MM.1S (cell line): ENCODE measurements at regions not wholly inside any gene's neighbourhood (a gene's known extent, or its start where the extent isn't known, plus 50 kb on each side); places are given as distances from the start of the nearest gene placed in this dataset.

Source experiments
- DNase-seq: peaks from one replicate; pipeline ENCODE4 v3.0.0-alpha.2; 2015
- H2AFZ ChIP-seq: fragments of 300-600 bp; sonication (generic); 2 replicates; pipeline ENCODE4 v1.6.0; 2016; ENCODE audit warnings: antibody characterized with exemption, low read length
- H3F3A ChIP-seq: fragments of 300-600 bp; sonication (generic); 2 replicates; pipeline ENCODE4 v1.6.1; 2016; ENCODE audit warnings: mild to moderate bottlenecking, antibody characterized with exemption, low read length, moderate library complexity, mixed read lengths; ENCODE audit not compliant: insufficient read depth
- H3K27ac ChIP-seq: fragments of 300-600 bp; sonication (generic); 2 replicates; pipeline ENCODE4 v1.5.1; 2016; ENCODE audit warnings: mild to moderate bottlenecking, low read length
- H3K27me3 ChIP-seq: fragments of 300-600 bp; sonication (generic); replicated peaks from 2 replicates; pipeline ENCODE4 v1.6.0; 2016; ENCODE audit warnings: low read length; ENCODE audit not compliant: insufficient read depth
- H3K36me3 ChIP-seq: fragments of 300-600 bp; sonication (generic); replicated peaks from 2 replicates; pipeline ENCODE4 v1.6.1; 2016; ENCODE audit warnings: mild to moderate bottlenecking, low read length, mixed read lengths; ENCODE audit not compliant: insufficient read depth
- H3K4me1 ChIP-seq: fragments of 300-600 bp; sonication (generic); 2 replicates; pipeline ENCODE4 v1.6.1; 2016; ENCODE audit warnings: low read length, mixed read lengths
- H3K4me2 ChIP-seq: fragments of 300-600 bp; sonication (generic); 2 replicates; pipeline ENCODE4 v1.6.0; 2016; ENCODE audit warnings: low read depth, low read length
- H3K4me3 ChIP-seq: fragments of 300-600 bp; sonication (generic); 2 replicates; pipeline ENCODE4 v1.5.1; 2016; ENCODE audit warnings: low read length, mixed read lengths
- H3K79me2 ChIP-seq: fragments of 300-600 bp; sonication (generic); 2 replicates; pipeline ENCODE4 v1.6.1; 2016; ENCODE audit warnings: mixed run types, low read length, mixed read lengths
- H3K9ac ChIP-seq: fragments of 300-600 bp; sonication (generic); 2 replicates; pipeline ENCODE4 v1.6.1; 2016; ENCODE audit warnings: low read length, mixed read lengths
- H3K9me2 ChIP-seq: fragments of 300-600 bp; sonication (generic); replicated peaks from 2 replicates; pipeline ENCODE4 v1.6.1; 2016; ENCODE audit warnings: mild to moderate bottlenecking, low read length, mixed read lengths; ENCODE audit not compliant: insufficient read depth
- H3K9me3 ChIP-seq: fragments of 300-600 bp; sonication (generic); replicated peaks from 2 replicates; pipeline ENCODE4 v1.6.1; 2016; ENCODE audit warnings: mild to moderate bottlenecking, low read length, mixed read lengths; ENCODE audit not compliant: insufficient read depth
- H4K20me1 ChIP-seq: fragments of 300-600 bp; sonication (generic); 2 replicates; pipeline ENCODE4 v1.6.1; 2016; ENCODE audit warnings: mild to moderate bottlenecking, low read length, moderate library complexity, mixed read lengths; ENCODE audit not compliant: insufficient read depth
- EZH2 ChIP-seq: fragments of 300-600 bp; sonication (generic); optimal IDR thresholded peaks from 2 replicates; pipeline ENCODE3; 2017; ENCODE audit warnings: low read depth, mild to moderate bottlenecking, antibody characterized with exemption, low read length, mixed read lengths
- EZH2phosphoT487 ChIP-seq: fragments of 300-600 bp; sonication (generic); IDR thresholded peaks from 2 replicates; pipeline ENCODE4 v1.6.1; 2018; ENCODE audit warnings: antibody characterized with exemption, low read length
- TF ChIP-seq, protein P1 (sequence below): fragments of 300-600 bp; sonication (generic); IDR thresholded peaks from 2 replicates; pipeline ENCODE4 v1.5.1; 2016; ENCODE audit warnings: antibody characterized with exemption, low read length, mixed read lengths

GRCh38 chr2:140158259-140158658, 1378.1 kb upstream of the NXPH2 start:
- Histone ChIP-seq H3K9me2 (no peaks in the 10 kb centered on the region), H2AFZ (no peak overlapping the region), H3K9me3 (no peaks in the 10 kb centered on the region), H3K27ac (no peak overlapping the region), H3K9ac (no peak overlapping the region), H3F3A (no peaks in the 10 kb centered on the region), H3K27me3 (no peaks in the 10 kb centered on the region), H3K79me2 (no peaks in the 10 kb centered on the region), H3K4me2 (no peak overlapping the region), H3K4me3 (no peak overlapping the region), H3K36me3 (no peaks in the 10 kb centered on the region), H4K20me1 (no peaks in the 10 kb centered on the region), H3K4me1 (no peaks in the 10 kb centered on the region)
- TF ChIP-seq, protein P1, sequence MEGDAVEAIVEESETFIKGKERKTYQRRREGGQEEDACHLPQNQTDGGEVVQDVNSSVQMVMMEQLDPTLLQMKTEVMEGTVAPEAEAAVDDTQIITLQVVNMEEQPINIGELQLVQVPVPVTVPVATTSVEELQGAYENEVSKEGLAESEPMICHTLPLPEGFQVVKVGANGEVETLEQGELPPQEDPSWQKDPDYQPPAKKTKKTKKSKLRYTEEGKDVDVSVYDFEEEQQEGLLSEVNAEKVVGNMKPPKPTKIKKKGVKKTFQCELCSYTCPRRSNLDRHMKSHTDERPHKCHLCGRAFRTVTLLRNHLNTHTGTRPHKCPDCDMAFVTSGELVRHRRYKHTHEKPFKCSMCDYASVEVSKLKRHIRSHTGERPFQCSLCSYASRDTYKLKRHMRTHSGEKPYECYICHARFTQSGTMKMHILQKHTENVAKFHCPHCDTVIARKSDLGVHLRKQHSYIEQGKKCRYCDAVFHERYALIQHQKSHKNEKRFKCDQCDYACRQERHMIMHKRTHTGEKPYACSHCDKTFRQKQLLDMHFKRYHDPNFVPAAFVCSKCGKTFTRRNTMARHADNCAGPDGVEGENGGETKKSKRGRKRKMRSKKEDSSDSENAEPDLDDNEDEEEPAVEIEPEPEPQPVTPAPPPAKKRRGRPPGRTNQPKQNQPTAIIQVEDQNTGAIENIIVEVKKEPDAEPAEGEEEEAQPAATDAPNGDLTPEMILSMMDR = no peak
- TF ChIP-seq EZH2phosphoT487 (no peak), EZH2 (no peak)
- DNase-seq = no peak

DNA sequence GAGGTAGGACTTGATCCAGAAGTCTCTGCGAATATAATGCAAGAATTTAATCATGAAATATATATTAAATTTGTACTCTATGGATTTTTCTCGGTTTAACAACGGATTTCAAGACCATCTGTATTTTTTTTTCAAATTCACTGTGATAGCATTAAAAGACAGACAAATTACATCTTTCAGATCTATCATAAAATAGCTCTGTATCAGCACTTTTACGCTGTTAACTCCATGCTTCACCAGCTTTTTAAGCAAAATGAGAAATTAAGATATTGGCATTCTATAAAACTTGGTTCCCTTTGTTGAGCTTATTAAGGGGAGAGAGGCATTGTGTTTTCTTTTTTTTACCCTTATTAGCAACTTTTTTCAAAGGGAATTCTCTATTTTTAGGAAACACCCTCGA, 1377.6 kb upstream of the NXPH2 start:
- H3K4me1 ChIP-seq = no peaks in the 10 kb centered on the region
- TF ChIP-seq EZH2 (no peak), EZH2phosphoT487 (no peak)
- TF ChIP-seq, protein P1 = no peak
- no peaks in the 10 kb centered on the region for H3K36me3 ChIP-seq
- H3K4me2 ChIP-seq = no peak overlapping the region
- no peaks in the 10 kb centered on the region for H3K9me3 ChIP-seq
- no peaks in the 10 kb centered on the region for H3K27me3 ChIP-seq
- H3K27ac ChIP-seq = no peak overlapping the region
- no peak for DNase-seq
- no peaks in the 10 kb centered on the region for H4K20me1 ChIP-seq
- no peak overlapping the region for H3K4me3 ChIP-seq
- H2AFZ ChIP-seq = no peak overlapping the region
- no peak overlapping the region for H3K9ac ChIP-seq
- no peaks in the 10 kb centered on the region for H3K79me2 ChIP-seq
- no peaks in the 10 kb centered on the region for H3F3A ChIP-seq
- no peaks in the 10 kb centered on the region for H3K9me2 ChIP-seq

GRCh38 chr2:140154706-140155105, 1374.5 kb upstream of the NXPH2 start:
- Histone ChIP-seq H3K27me3 (no peaks in the 10 kb centered on the region), H3K9me3 (no peaks in the 10 kb centered on the region), H3F3A (no peaks in the 10 kb centered on the region), H3K4me3 (no peak overlapping the region), H3K9ac (no peak overlapping the region), H4K20me1 (no peaks in the 10 kb centered on the region), H3K27ac (no peak overlapping the region), H3K36me3 (no peaks in the 10 kb centered on the region), H3K4me2 (no peak overlapping the region), H3K9me2 (no peaks in the 10 kb centered on the region), H3K4me1 (no peaks in the 10 kb centered on the region), H2AFZ (no peak overlapping the region), H3K79me2 (no peaks in the 10 kb centered on the region)
- no peak for DNase-seq
- no peak for TF ChIP-seq EZH2
- TF ChIP-seq, protein P1 = no peak
- no peak for TF ChIP-seq EZH2phosphoT487
